ENCODE measurements at regions not wholly inside any gene's neighbourhood (a gene's known extent, or its start where the extent isn't known, plus 50 kb on each side); places are given as distances from the start of the nearest gene placed in this dataset.

DNA sequence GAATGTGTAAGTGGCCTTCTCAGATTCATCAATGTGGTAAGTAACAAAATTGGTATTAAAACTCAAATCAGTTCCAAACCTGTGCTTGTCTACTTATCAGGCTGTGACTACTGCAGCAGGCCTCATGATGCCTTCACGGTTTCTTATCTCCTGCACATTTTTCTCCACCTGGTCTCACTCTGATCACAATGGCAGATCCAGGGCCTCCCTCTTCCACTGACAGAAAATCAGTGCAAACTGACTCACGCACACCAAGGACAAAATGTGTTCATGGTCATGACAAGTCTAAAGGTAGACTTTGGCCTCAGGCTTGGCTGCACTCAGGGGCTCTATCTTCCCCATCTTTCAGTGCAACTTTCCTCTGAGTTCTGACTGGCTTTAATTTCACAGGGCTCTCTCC, 56.7 kb upstream of the ATP1A1 start:
- TF ChIP-seq, protein P1, sequence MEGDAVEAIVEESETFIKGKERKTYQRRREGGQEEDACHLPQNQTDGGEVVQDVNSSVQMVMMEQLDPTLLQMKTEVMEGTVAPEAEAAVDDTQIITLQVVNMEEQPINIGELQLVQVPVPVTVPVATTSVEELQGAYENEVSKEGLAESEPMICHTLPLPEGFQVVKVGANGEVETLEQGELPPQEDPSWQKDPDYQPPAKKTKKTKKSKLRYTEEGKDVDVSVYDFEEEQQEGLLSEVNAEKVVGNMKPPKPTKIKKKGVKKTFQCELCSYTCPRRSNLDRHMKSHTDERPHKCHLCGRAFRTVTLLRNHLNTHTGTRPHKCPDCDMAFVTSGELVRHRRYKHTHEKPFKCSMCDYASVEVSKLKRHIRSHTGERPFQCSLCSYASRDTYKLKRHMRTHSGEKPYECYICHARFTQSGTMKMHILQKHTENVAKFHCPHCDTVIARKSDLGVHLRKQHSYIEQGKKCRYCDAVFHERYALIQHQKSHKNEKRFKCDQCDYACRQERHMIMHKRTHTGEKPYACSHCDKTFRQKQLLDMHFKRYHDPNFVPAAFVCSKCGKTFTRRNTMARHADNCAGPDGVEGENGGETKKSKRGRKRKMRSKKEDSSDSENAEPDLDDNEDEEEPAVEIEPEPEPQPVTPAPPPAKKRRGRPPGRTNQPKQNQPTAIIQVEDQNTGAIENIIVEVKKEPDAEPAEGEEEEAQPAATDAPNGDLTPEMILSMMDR (IDR thresholded peaks at IDR 0.05), result no peak
- TF ChIP-seq POLR2AphosphoS5 (IDR thresholded peaks at IDR 0.05), result no peak

All from transverse colon (tissue), 4 donors.